HG02623 (cell line): ENCODE measurements at regions not wholly inside any gene's neighbourhood (a gene's known extent, or its start where the extent isn't known, plus 50 kb on each side); places are given as distances from the start of the nearest gene placed in this dataset.
"Not testable (repeated sequence)": the region's sequence is repeated elsewhere in the genome, so short reads cannot be mapped to it uniquely, and the experiment has no call there.

Experiments
- ATAC-seq: cut with Tn5 transposase; IDR thresholded peaks from one replicate; pipeline ENCODE4 v1.9.1; 2021; ENCODE audit warnings: moderate library complexity; ENCODE audit not compliant: unreplicated experiment

- no peak for ATAC-seq
Measured at GRCh38 chr11:97620007-97620406, 1230.2 kb downstream of the JRKL start.

- ATAC-seq: no peak
Measured at GRCh38 chr11:97621282-97621681, 1231.5 kb downstream of the JRKL start.

- ATAC-seq: no peak
Measured at GRCh38 chr11:97622795-97623194, 1233.0 kb downstream of the JRKL start.

- not testable (repeated sequence) for ATAC-seq
Measured at GRCh38 chr11:97636741-97637140, 1246.9 kb downstream of the JRKL start.

- ATAC-seq: no peak
Measured at GRCh38 chr11:97637701-97638100, 1247.9 kb downstream of the JRKL start.

- no peak for ATAC-seq
Measured at GRCh38 chr11:97638641-97639224, 1248.9 kb downstream of the JRKL start.

GRCh38 chr11:97641988-97642387, 1252.2 kb downstream of the JRKL start:
- no peak for ATAC-seq

GRCh38 chr11:97645736-97646135, 1255.9 kb downstream of the JRKL start:
- no peak for ATAC-seq

- no peak for ATAC-seq
Measured at GRCh38 chr11:97656356-97656755, 1266.5 kb downstream of the JRKL start.

GRCh38 chr11:97657852-97658251, 1268.0 kb downstream of the JRKL start:
- ATAC-seq: no peak

GRCh38 chr11:97667057-97667456, 1277.2 kb downstream of the JRKL start:
- no peak for ATAC-seq

- no peak for ATAC-seq
Measured at GRCh38 chr11:97683733-97684132, 1293.9 kb downstream of the JRKL start.

GRCh38 chr11:97684486-97685439, 1295.0 kb downstream of the JRKL start:
- no peak for ATAC-seq

GRCh38 chr11:97685695-97686094, 1295.9 kb downstream of the JRKL start:
- no peak for ATAC-seq

- ATAC-seq: no peak
Measured at GRCh38 chr11:97687111-97687510, 1297.3 kb downstream of the JRKL start.

GRCh38 chr11:97691061-97691460, 1301.2 kb downstream of the JRKL start:
- ATAC-seq: no peak

- no peak for ATAC-seq
Measured at GRCh38 chr11:97702951-97703350, 1313.1 kb downstream of the JRKL start.

- ATAC-seq: no peak
Measured at GRCh38 chr11:97703851-97704250, 1314.0 kb downstream of the JRKL start.

GRCh38 chr11:97705441-97705840, 1315.3 kb upstream of the CNTN5 start:
- not testable (repeated sequence) for ATAC-seq

GRCh38 chr11:97717922-97718321, 1302.8 kb upstream of the CNTN5 start:
- no peak for ATAC-seq

GRCh38 chr11:97722065-97722464, 1298.7 kb upstream of the CNTN5 start:
- ATAC-seq: no peak

GRCh38 chr11:97722721-97723120, 1298.0 kb upstream of the CNTN5 start:
- no peak for ATAC-seq
